Fibroblast of villous mesenchyme (primary cell): ENCODE measurements at regions not wholly inside any gene's neighbourhood (a gene's known extent, or its start where the extent isn't known, plus 50 kb on each side); places are given as distances from the start of the nearest gene placed in this dataset.

Experiments
- DNase-seq: peaks from one replicate; pipeline ENCODE4 v3.0.0-alpha.2; 2010; ENCODE audit warnings: low read depth
- H3K4me3 ChIP-seq: 2 replicates; pipeline ENCODE4 v1.5.1; 2011; ENCODE audit warnings: low read depth, mild to moderate bottlenecking, low read length
- TF ChIP-seq, protein P1 (sequence below): IDR thresholded peaks from 2 replicates; pipeline ENCODE4 v1.5.1; 2012; ENCODE audit warnings: low read depth, mild to moderate bottlenecking, low read length; ENCODE audit not compliant: insufficient read depth

DNA sequence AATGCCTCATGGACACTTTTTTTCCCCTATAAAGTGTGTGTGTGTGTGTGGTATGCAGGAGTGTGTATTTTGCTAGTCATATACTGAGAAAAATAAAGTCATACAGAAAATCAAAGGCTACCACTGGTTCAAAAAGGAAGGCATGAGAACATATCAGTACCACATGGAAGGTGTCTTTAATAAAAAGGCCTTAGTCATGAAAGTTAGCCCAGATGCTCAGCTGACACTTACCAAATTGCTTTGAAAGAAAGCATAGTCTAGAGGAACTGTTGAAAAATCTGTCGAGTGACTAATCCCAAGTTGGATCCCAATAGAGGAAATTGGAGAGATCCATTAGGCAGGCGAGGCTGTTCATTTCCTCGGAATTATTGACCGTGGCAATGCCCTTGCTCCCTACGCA lies 432.9 kb upstream of the CFAP20DC start:
- TF ChIP-seq, protein P1, sequence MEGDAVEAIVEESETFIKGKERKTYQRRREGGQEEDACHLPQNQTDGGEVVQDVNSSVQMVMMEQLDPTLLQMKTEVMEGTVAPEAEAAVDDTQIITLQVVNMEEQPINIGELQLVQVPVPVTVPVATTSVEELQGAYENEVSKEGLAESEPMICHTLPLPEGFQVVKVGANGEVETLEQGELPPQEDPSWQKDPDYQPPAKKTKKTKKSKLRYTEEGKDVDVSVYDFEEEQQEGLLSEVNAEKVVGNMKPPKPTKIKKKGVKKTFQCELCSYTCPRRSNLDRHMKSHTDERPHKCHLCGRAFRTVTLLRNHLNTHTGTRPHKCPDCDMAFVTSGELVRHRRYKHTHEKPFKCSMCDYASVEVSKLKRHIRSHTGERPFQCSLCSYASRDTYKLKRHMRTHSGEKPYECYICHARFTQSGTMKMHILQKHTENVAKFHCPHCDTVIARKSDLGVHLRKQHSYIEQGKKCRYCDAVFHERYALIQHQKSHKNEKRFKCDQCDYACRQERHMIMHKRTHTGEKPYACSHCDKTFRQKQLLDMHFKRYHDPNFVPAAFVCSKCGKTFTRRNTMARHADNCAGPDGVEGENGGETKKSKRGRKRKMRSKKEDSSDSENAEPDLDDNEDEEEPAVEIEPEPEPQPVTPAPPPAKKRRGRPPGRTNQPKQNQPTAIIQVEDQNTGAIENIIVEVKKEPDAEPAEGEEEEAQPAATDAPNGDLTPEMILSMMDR = no peak

DNA sequence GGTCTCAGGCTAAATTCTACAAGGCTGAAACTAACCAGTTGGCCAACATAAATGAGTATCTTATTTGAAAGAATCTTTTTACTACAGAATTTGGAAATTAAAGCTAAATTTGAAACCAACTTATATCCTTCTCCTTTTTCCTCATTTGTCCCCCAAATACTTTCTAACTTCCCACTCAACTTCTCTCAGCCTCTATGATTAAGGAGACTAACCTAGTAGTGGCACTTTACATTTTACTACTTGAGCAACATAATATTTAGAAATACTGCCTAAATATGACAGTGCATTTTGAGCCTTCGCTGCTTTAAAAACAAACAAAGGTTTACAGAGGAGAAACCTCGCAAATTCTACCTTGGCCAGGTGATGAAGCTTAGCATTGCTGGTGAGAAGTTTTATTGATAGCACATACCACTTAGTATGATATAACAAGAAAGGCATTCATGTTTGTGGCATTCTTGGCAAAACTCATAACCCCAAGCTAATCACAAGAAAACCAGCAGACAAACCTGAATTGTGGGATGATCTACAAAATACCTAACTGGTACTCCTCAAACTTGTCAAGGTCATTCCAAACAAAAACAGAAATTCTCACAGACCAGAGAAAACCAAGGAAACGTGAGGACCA lies 432.1 kb upstream of the CFAP20DC start:
- TF ChIP-seq, protein P1 = no peak
- no peak for DNase-seq
- H3K4me3 ChIP-seq = no peak overlapping the region

More for the DNA sequence above, 432.9 kb upstream of the CFAP20DC start:
- DNase-seq = no peak
- no peak overlapping the region for H3K4me3 ChIP-seq

DNA sequence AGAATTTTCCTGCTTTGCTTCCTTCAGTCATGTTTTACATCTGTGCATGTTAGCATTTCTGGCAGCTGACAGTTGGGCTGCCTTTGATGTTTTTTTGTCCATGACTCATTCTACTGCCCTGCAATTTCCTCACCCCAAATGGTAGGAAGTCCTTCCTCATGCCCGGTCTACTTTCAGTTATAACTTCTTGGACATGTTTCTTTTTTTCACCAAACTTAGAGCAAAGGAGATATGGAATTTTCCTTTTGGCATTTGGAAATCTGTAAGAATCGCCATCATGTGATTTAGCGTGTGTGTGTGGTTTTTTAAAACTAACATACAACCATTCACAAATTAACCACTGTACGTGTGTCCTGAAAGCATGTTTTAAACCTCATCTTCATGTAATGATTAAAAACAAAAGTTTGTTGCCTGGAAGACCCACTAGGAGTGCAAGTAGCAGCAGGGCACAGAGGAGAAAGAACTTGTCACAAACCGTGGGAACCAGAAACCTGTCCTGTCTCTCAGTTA lies 430.7 kb upstream of the CFAP20DC start:
- no peak overlapping the region for H3K4me3 ChIP-seq
- TF ChIP-seq, protein P1 = no peak
- peak; percentile 27 for DNase-seq

- no peak for DNase-seq
- no peak overlapping the region for H3K4me3 ChIP-seq
- TF ChIP-seq, protein P1 = no peak
Measured at GRCh38 chr3:59473636-59474035, 423.8 kb upstream of the CFAP20DC start.

GRCh38 chr3:59472541-59472940 lies 422.7 kb upstream of the CFAP20DC start:
- H3K4me3 ChIP-seq = no peak overlapping the region
- TF ChIP-seq, protein P1 = no peak
- DNase-seq = no peak

DNA sequence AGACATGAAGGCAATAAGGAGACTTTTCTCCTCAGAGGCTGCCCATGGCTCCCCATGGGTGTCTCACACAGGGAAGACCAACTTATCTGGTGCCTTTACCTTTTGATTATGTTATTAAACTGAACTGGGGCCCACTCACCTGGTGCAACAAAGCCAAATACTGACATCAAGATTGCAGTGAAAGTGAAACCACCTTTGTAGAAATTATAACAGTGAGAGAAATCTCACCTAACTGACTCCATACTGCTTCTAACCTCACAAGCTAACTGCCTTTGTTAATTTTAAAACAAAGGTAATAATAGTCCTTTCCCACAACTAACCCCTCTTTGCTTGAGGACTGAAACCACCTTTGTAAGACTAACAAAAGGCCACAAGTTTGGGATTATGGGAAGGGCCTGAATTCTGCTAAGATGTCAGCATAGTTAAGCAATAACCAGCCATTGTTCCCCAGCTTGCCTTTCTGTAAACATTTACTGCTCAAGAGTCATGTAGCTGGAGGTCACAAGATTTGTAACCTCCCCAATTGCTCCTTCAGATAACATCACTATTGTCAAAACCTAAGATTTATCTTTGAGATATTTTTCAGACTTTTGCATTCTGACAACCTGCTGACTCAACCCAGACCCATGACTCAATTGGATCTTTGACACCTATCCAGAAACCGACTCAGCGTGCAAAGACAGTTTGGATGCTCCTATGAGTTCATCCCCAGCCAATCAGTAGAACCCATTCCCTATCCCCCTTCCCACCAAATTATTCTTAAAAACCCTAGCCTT lies 420.3 kb upstream of the CFAP20DC start:
- H3K4me3 ChIP-seq = no peak overlapping the region
- DNase-seq = peak; percentile 4
- TF ChIP-seq, protein P1 = no peak
